ENCODE measurements at regions not wholly inside any gene's neighbourhood (a gene's known extent, or its start where the extent isn't known, plus 50 kb on each side); places are given as distances from the start of the nearest gene placed in this dataset.

DNA sequence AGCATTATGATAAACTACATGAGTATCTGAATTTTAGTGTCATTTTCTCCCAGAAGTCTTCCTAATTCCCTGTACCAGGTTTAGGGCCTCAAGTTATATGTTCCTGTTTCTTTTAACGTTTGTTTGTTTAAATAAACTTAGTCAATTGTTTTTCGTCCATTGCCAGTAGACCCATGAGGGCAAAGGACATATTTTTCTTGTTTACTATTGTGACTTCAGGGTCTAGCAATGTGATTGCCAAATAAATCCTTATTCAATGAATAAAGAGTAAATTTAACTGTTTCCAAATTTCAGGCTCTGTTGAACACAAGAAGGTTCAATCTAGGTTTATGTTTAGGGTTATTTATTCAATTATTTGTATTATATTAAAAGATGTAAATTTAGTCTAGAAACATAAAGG is 391.6 kb upstream of the MGAT4C start:
- DNase-seq, result no peak

GRCh38 chr12:86634456-86635410 is 378.5 kb upstream of the MGAT4C start:
- no peak for DNase-seq
- intact Hi-C loops (cut with DNase I), result no loop called here
- 54 to 71% (median 59%) methylated on average over 4 of the region's 4 CpGs for WGBS, 4 donors
- no peaks in the 10 kb centered on the region for H3K27me3 ChIP-seq
- H3K9me3 ChIP-seq (replicated peaks in 1 of 3), result no peaks in the 10 kb centered on the region
- no peaks in the 10 kb centered on the region for H3K36me3 ChIP-seq (replicated peaks in 1 of 2)
- no peak overlapping the region for H3K27ac ChIP-seq
- no peak for TF ChIP-seq POLR2A (IDR thresholded peaks at IDR 0.05)
- TF ChIP-seq CTCF (IDR thresholded peaks at IDR 0.05), result no peak
- H3K4me3 ChIP-seq, result no peak overlapping the region
- no peaks in the 10 kb centered on the region for H3K4me1 ChIP-seq (replicated peaks in 1 of 2)

More for the DNA sequence above, 391.6 kb upstream of the MGAT4C start:
- Histone ChIP-seq H3K4me3 (no peak overlapping the region), H3K27ac (no peak overlapping the region), H3K36me3 (replicated peaks in 1 of 2) (no peaks in the 10 kb centered on the region), H3K9me3 (replicated peaks in 1 of 3) (no peaks in the 10 kb centered on the region), H3K4me1 (replicated peaks in 1 of 2) (no peaks in the 10 kb centered on the region), H3K27me3 (no peaks in the 10 kb centered on the region)
- WGBS, 4 donors, result 55 to 62% (median 57%) methylated on average over 2 of the region's 2 CpGs
- no peak for TF ChIP-seq CTCF (IDR thresholded peaks at IDR 0.05)
- TF ChIP-seq POLR2A (IDR thresholded peaks at IDR 0.05), result no peak
- intact Hi-C loops (cut with DNase I), result no loop called here

DNA sequence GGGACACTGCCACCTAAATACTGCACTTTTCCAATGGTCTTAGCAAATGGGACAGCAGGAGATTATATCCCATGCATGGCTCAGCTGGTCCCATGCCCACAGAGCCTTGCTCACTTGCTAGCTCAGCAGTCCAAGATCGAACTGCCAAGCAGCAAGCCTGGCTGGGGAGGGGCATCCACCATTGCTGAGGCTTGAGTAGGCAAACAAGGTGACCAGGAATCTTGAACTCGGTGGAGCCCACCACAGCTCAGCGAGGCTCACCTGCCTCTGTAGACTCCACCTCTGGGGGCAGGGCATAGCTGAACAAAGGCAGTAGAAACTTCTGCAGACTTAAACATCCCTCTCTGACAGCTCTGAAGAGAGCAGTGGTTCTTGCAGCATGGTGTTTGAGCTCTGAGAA is 370.8 kb upstream of the MGAT4C start:
- intact Hi-C loops (cut with DNase I), result no loop called here
- DNase-seq, result no peak
- no peaks in the 10 kb centered on the region for H3K4me1 ChIP-seq (replicated peaks in 1 of 2)
- no peaks in the 10 kb centered on the region for H3K27me3 ChIP-seq
- no peaks in the 10 kb centered on the region for H3K9me3 ChIP-seq (replicated peaks in 1 of 3)
- no peaks in the 10 kb centered on the region for H3K36me3 ChIP-seq (replicated peaks in 1 of 2)
- H3K27ac ChIP-seq, result no peak overlapping the region
- 76 to 91% (median 86%) methylated on average over 3 of the region's 3 CpGs; no CpG with 5 or more reads in 1 of the 4 donors for WGBS, 4 donors
- H3K4me3 ChIP-seq, result no peak overlapping the region
- TF ChIP-seq POLR2A (IDR thresholded peaks at IDR 0.05) (no peak), CTCF (IDR thresholded peaks at IDR 0.05) (no peak)

DNA sequence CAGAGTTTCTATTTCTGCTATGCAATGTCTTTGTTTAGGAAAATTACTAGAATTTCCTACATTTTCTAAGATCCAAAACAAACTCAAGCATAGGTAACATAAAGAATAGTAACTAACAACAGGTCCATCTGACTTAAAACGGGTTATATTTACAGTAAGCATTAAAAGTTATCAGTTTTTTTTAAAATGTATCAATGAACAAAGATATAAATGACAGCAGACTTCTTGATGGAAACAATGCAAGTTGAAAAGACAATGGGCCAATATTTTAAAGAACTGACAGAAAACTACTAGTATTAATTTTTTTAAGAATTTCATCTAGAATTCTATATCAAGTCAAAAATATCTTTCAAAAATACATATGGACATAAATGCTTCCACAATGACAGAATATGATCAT is 367.1 kb upstream of the MGAT4C start:
- intact Hi-C loops (cut with DNase I), result no loop called here
- no peak overlapping the region for H3K27ac ChIP-seq

More for the DNA sequence above, 367.1 kb upstream of the MGAT4C start:
- Histone ChIP-seq H3K4me3 (no peak overlapping the region), H3K9me3 (replicated peaks in 1 of 3) (no peaks in the 10 kb centered on the region), H3K27me3 (no peaks in the 10 kb centered on the region), H3K36me3 (replicated peaks in 1 of 2) (no peaks in the 10 kb centered on the region), H3K4me1 (replicated peaks in 1 of 2) (no peaks in the 10 kb centered on the region)
- 43 to 79% (median 61%) methylated on average over 1 of the region's 1 CpG for WGBS, 4 donors
- no peak for TF ChIP-seq CTCF (IDR thresholded peaks at IDR 0.05)
- TF ChIP-seq POLR2A (IDR thresholded peaks at IDR 0.05), result no peak
- DNase-seq, result no peak
